Esophagus squamous epithelium (tissue), 4 donors: ENCODE measurements at regions not wholly inside any gene's neighbourhood (a gene's known extent, or its start where the extent isn't known, plus 50 kb on each side); places are given as distances from the start of the nearest gene placed in this dataset.

ENCODE experiments used
- CTCF ChIP-seq, 6 experiments: fragments of 450-650 bp in 4 of 6; fragments of 200-600 bp in 2 of 6; sonication (generic) in 2 of 6; IDR thresholded peaks; one replicate each; pipeline ENCODE4 v1.5.1; 2016 to 2019; ENCODE audit warnings: antibody characterized with exemption in 6 of 6, mild to moderate bottlenecking in 4 of 6, moderate library complexity in 4 of 6
- POLR2A ChIP-seq, 4 donors: fragments of 450-650 bp; IDR thresholded peaks; one replicate each; pipeline ENCODE4 v1.6.1; 2017; ENCODE audit warnings: antibody characterized with exemption in 4 of 4, mild to moderate bottlenecking in 4 of 4, moderate library complexity in 3 of 4

GRCh38 chr9:110123341-110124095, 84.4 kb downstream of the C9orf152 start:
- TF ChIP-seq CTCF (IDR thresholded peaks at IDR 0.05), result no peak
- no peak for TF ChIP-seq POLR2A (IDR thresholded peaks at IDR 0.05)
